DMS53 treated with DMSO at 0.1 percent for 48 hours (cell line): ENCODE measurements at regions not wholly inside any gene's neighbourhood (a gene's known extent, or its start where the extent isn't known, plus 50 kb on each side); places are given as distances from the start of the nearest gene placed in this dataset.
A peak's percentile ranks its signal among the peaks of the same experiment; 100 is the strongest.

Experiments used
- DNase-seq: peaks from one replicate; lab custom pipeline; 2025; ENCODE audit not compliant: unreplicated experiment; lab: John Stamatoyannopoulos, UW

GRCh38 chr3:88535563-88535962, 385.8 kb downstream of the C3orf38 start:
- no peak for DNase-seq

GRCh38 chr3:88542916-88543315, 393.2 kb downstream of the C3orf38 start:
- DNase-seq: no peak

- DNase-seq: no peak
Measured at GRCh38 chr3:88572450-88572849, 422.7 kb downstream of the C3orf38 start.

- no peak for DNase-seq
Measured at GRCh38 chr3:88573472-88573871, 423.7 kb downstream of the C3orf38 start.

GRCh38 chr3:88574146-88574545, 424.4 kb downstream of the C3orf38 start:
- DNase-seq: no peak

- no peak for DNase-seq
Measured at GRCh38 chr3:88584451-88584850, 434.7 kb downstream of the C3orf38 start.

- DNase-seq: no peak
Measured at GRCh38 chr3:88586121-88586640, 436.4 kb downstream of the C3orf38 start.

- DNase-seq: no peak
Measured at GRCh38 chr3:88589138-88589537, 439.4 kb downstream of the C3orf38 start.

- no peak for DNase-seq
Measured at GRCh38 chr3:88595026-88595425, 445.3 kb downstream of the C3orf38 start.

GRCh38 chr3:88596451-88596850, 446.7 kb downstream of the C3orf38 start:
- no peak for DNase-seq

- no peak for DNase-seq
Measured at GRCh38 chr3:88610820-88611219, 461.1 kb downstream of the C3orf38 start.

GRCh38 chr3:88611826-88612326, 462.1 kb downstream of the C3orf38 start:
- peak; percentile 4 for DNase-seq

- DNase-seq: no peak
Measured at GRCh38 chr3:88616413-88616812, 466.7 kb downstream of the C3orf38 start.

GRCh38 chr3:88617283-88617682, 467.5 kb downstream of the C3orf38 start:
- no peak for DNase-seq

- DNase-seq: no peak
Measured at GRCh38 chr3:88618021-88618645, 468.4 kb downstream of the C3orf38 start.

- no peak for DNase-seq
Measured at GRCh38 chr3:88621586-88621985, 471.8 kb downstream of the C3orf38 start.

- DNase-seq: no peak
Measured at GRCh38 chr3:88623709-88624108, 473.9 kb downstream of the C3orf38 start.

- peak; percentile 30 for DNase-seq
Measured at GRCh38 chr3:88626456-88627120, 476.8 kb downstream of the C3orf38 start.

- no peak for DNase-seq
Measured at GRCh38 chr3:88628901-88629300, 478.5 kb upstream of the EPHA3 start.

GRCh38 chr3:88632226-88632625, 475.2 kb upstream of the EPHA3 start:
- no peak for DNase-seq

- no peak for DNase-seq
Measured at GRCh38 chr3:88640581-88640980, 466.8 kb upstream of the EPHA3 start.

- no peak for DNase-seq
Measured at GRCh38 chr3:88641033-88641604, 466.3 kb upstream of the EPHA3 start.
